ENCODE measurements at regions not wholly inside any gene's neighbourhood (a gene's known extent, or its start where the extent isn't known, plus 50 kb on each side); places are given as distances from the start of the nearest gene placed in this dataset.

- H3K4me3 Mint-ChIP-seq (ENCODE audit: unreplicated experiment), result no peak overlapping the region
- intact Hi-C loops (cut with micrococcal nuclease; ENCODE audit: unreplicated experiment), result no loop called here
- H3K27me3 ChIP-seq (replicated peaks; ENCODE audit: control insufficient read depth, insufficient read depth, low read length), result no peaks in the 10 kb centered on the region
- no peaks in the 10 kb centered on the region for H3K36me3 Mint-ChIP-seq (ENCODE audit: insufficient read depth, unreplicated experiment)
- H3K4me3 ChIP-seq (ENCODE audit: low read depth, low read length), result no peak overlapping the region
- ChIA-PET POLR2A (no interaction called here), CTCF (no interaction called here)
- H3K27ac Mint-ChIP-seq (ENCODE audit: unreplicated experiment), result no peak overlapping the region
- peaks cover 9% of the 10 kb centered on the region for H3K9me3 Mint-ChIP-seq (ENCODE audit: unreplicated experiment)
- BruUV-seq (replicated peaks), result no TSS peak
- H3K36me3 ChIP-seq (ENCODE audit: control insufficient read depth, insufficient read depth, low read length), result no peaks in the 10 kb centered on the region
- no peak for TF ChIP-seq CTCF (IDR thresholded peaks at IDR 0.05; ENCODE audit: insufficient read depth in 1 of 2, low read depth in 1 of 2, low read length in 1 of 2, severe bottlenecking in 1 of 2, unreplicated experiment in 1 of 2)
- H3K27me3 Mint-ChIP-seq (ENCODE audit: insufficient read depth, unreplicated experiment), result no peaks in the 10 kb centered on the region
- DNase-seq, result no peak
- no peaks in the 10 kb centered on the region for H3K4me1 Mint-ChIP-seq (ENCODE audit: low read depth, unreplicated experiment)
- H3K4me1 ChIP-seq, result no peaks in the 10 kb centered on the region
- H3K9me3 ChIP-seq, result no peaks in the 10 kb centered on the region
Observed at GRCh38 chr10:105674448-105674847, 1033.4 kb downstream of the SORCS3 start.

- TF ChIP-seq CTCF (IDR thresholded peaks at IDR 0.05; ENCODE audit: insufficient read depth in 1 of 2, low read depth in 1 of 2, low read length in 1 of 2, severe bottlenecking in 1 of 2, unreplicated experiment in 1 of 2), result no peak
- H3K27me3 Mint-ChIP-seq (ENCODE audit: insufficient read depth, unreplicated experiment), result no peaks in the 10 kb centered on the region
- H3K4me1 ChIP-seq, result no peaks in the 10 kb centered on the region
- no peaks in the 10 kb centered on the region for H3K27me3 ChIP-seq (replicated peaks; ENCODE audit: control insufficient read depth, insufficient read depth, low read length)
- no peaks in the 10 kb centered on the region for H3K9me3 ChIP-seq
- H3K4me3 Mint-ChIP-seq (ENCODE audit: unreplicated experiment), result no peak overlapping the region
- no peaks in the 10 kb centered on the region for H3K9me3 Mint-ChIP-seq (ENCODE audit: unreplicated experiment)
- POLR2A ChIA-PET, result no interaction called here
- H3K4me3 ChIP-seq (ENCODE audit: low read depth, low read length), result no peak overlapping the region
- H3K36me3 ChIP-seq (ENCODE audit: control insufficient read depth, insufficient read depth, low read length), result no peaks in the 10 kb centered on the region
- intact Hi-C loops (cut with micrococcal nuclease; ENCODE audit: unreplicated experiment), result no loop called here
- no peak for DNase-seq
- no peak overlapping the region for H3K27ac Mint-ChIP-seq (ENCODE audit: unreplicated experiment)
- no peaks in the 10 kb centered on the region for H3K36me3 Mint-ChIP-seq (ENCODE audit: insufficient read depth, unreplicated experiment)
- no peaks in the 10 kb centered on the region for H3K4me1 Mint-ChIP-seq (ENCODE audit: low read depth, unreplicated experiment)
- BruUV-seq (replicated peaks), result no TSS peak
- CTCF ChIA-PET, result no interaction called here
Observed at GRCh38 chr10:105658696-105659095, 1017.6 kb downstream of the SORCS3 start.

- ChIA-PET CTCF (no interaction called here), POLR2A (no interaction called here)
- no peak for DNase-seq
- TF ChIP-seq CTCF (IDR thresholded peaks at IDR 0.05; ENCODE audit: insufficient read depth in 1 of 2, low read depth in 1 of 2, low read length in 1 of 2, severe bottlenecking in 1 of 2, unreplicated experiment in 1 of 2), result no peak
- Mint-ChIP-seq H3K9me3 (ENCODE audit: unreplicated experiment) (no peaks in the 10 kb centered on the region), H3K27me3 (ENCODE audit: insufficient read depth, unreplicated experiment) (no peaks in the 10 kb centered on the region), H3K4me1 (ENCODE audit: low read depth, unreplicated experiment) (no peaks in the 10 kb centered on the region), H3K36me3 (ENCODE audit: insufficient read depth, unreplicated experiment) (no peaks in the 10 kb centered on the region), H3K27ac (ENCODE audit: unreplicated experiment) (no peak overlapping the region), H3K4me3 (ENCODE audit: unreplicated experiment) (no peak overlapping the region)
- intact Hi-C loops (cut with micrococcal nuclease; ENCODE audit: unreplicated experiment), result no loop called here
- Histone ChIP-seq H3K27me3 (replicated peaks; ENCODE audit: control insufficient read depth, insufficient read depth, low read length) (no peaks in the 10 kb centered on the region), H3K36me3 (ENCODE audit: control insufficient read depth, insufficient read depth, low read length) (no peaks in the 10 kb centered on the region), H3K4me1 (no peaks in the 10 kb centered on the region), H3K4me3 (ENCODE audit: low read depth, low read length) (no peak overlapping the region), H3K9me3 (no peaks in the 10 kb centered on the region)
- BruUV-seq (replicated peaks), result no TSS peak
Observed at GRCh38 chr10:105656856-105657255, 1015.8 kb downstream of the SORCS3 start.

Data from Caco-2 (cell line).